Activated CD8-positive, alpha-beta memory T cell treated with anti-CD3 and anti-CD28 coated beads for 48 hours (primary cell): ENCODE measurements at regions not wholly inside any gene's neighbourhood (a gene's known extent, or its start where the extent isn't known, plus 50 kb on each side); places are given as distances from the start of the nearest gene placed in this dataset.
"Not testable (repeated sequence)": the region's sequence is repeated elsewhere in the genome, so short reads cannot be mapped to it uniquely, and the experiment has no call there.

ENCODE experiments used
- DNase-seq, 3 experiments: peaks; one replicate each; pipeline ENCODE4 v3.0.0-alpha.2; 2020; ENCODE audit warnings: low read depth in 2 of 3, low spot score in 2 of 3

GRCh38 chr12:9412459-9412858, 195.3 kb downstream of the KLRB1 start:
- DNase-seq, result not testable (repeated sequence)

GRCh38 chr12:9411616-9412268, 196.0 kb downstream of the KLRB1 start:
- DNase-seq, result not testable (repeated sequence)

GRCh38 chr12:9407425-9407748, 199.2 kb upstream of the PZP start:
- not testable (repeated sequence) for DNase-seq

- DNase-seq, result no peak
These were observed 198.6 kb upstream of the PZP start for GRCh38 chr12:9406564-9407424.

GRCh38 chr12:9405886-9406563, 197.8 kb upstream of the PZP start:
- DNase-seq, result no peak

- no peak for DNase-seq
These were observed 196.5 kb upstream of the PZP start for GRCh38 chr12:9404469-9405260.

GRCh38 chr12:9404031-9404430, 195.8 kb upstream of the PZP start:
- DNase-seq, result no peak

- not testable (repeated sequence) for DNase-seq
These were observed 194.3 kb upstream of the PZP start for GRCh38 chr12:9402432-9403040.

- DNase-seq, result not testable (repeated sequence)
These were observed 188.2 kb upstream of the PZP start for GRCh38 chr12:9396367-9396766.

GRCh38 chr12:9395220-9395619, 187.0 kb upstream of the PZP start:
- DNase-seq, result not testable (repeated sequence)

- DNase-seq, result no peak
These were observed 184.6 kb upstream of the PZP start for GRCh38 chr12:9392842-9393241.

GRCh38 chr12:9391815-9392214, 183.6 kb upstream of the PZP start:
- no peak for DNase-seq

GRCh38 chr12:9390761-9391160, 182.6 kb upstream of the PZP start:
- no peak for DNase-seq

GRCh38 chr12:9389796-9390195, 181.6 kb upstream of the PZP start:
- no peak for DNase-seq

GRCh38 chr12:9388379-9388778, 180.2 kb upstream of the PZP start:
- no peak for DNase-seq

- no peak for DNase-seq
These were observed 179.3 kb upstream of the PZP start for GRCh38 chr12:9387450-9387849.

- no peak for DNase-seq
These were observed 175.4 kb upstream of the PZP start for GRCh38 chr12:9383585-9383984.

- no peak for DNase-seq
These were observed 173.4 kb upstream of the PZP start for GRCh38 chr12:9381619-9382018.

GRCh38 chr12:9380650-9381049, 172.5 kb upstream of the PZP start:
- no peak for DNase-seq

GRCh38 chr12:9379023-9379742, 171.0 kb upstream of the PZP start:
- no peak for DNase-seq
